ENCODE measurements at regions not wholly inside any gene's neighbourhood (a gene's known extent, or its start where the extent isn't known, plus 50 kb on each side); places are given as distances from the start of the nearest gene placed in this dataset.

DNA sequence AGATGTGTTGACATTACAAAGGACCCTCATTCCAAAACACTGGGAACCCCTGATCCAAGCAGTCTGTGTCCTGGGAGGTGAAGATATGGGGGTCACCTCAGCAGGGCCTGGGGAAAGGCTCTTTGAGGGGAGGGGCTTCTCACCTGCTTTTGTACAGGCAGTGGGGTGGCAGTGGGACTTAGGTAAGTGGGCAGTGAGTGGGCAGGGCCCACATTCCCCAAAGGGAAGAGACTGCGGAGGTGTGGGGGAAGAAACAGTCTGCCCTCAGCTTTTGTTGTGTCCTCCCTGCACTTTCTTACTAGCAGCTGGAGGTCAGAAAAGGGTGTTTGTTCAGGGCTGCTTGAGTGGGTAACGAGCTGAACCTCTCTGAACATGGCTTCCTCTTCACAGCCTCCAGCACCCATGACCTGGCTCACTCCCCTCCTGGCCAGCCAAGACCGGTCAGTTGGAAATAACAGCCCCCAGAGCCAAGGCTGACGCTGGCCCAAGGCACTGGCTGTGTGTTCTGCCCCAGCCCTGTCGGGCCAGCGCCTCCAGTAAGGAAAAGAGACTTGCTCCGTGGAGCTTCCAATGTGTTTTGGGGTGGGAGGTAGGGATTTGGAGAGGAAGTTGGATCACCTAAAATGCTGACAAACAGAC lies 173.5 kb downstream of the PSMG1 start:
- no peaks in the 10 kb centered on the region for H3K27me3 ChIP-seq (ENCODE audit: control insufficient read depth, low read length)

DNA sequence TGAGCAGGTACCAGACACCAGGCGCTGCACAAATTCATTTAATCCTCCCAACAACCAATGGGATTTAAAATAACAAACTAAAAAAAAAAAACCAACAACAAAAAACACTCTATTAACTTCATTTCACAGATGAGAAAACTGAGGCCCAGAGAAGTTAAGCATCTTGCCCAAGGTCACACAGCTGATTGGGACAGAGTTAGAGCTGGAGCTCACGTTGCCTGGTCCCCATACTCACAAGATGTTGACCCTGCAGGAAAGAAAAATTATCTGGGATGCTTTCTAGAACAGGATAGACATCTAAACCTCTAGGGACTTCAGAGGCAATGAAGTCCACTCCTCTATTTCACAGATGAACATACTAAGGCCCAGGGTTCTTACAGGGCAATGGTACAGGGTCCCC lies 175.3 kb downstream of the PSMG1 start:
- Histone ChIP-seq H4K20me1 (ENCODE audit: control insufficient read depth, insufficient read depth, low read depth, low read length) (no peaks in the 10 kb centered on the region), H3K9me2 (replicated peaks; ENCODE audit: control insufficient read depth, low read length) (no peaks in the 10 kb centered on the region), H3K27ac (ENCODE audit: low read depth, low read length) (no peak overlapping the region), H3K4me3 (ENCODE audit: low read length) (no peak overlapping the region), H3F3A (ENCODE audit: control insufficient read depth, insufficient read depth) (0 out of 2 replicates have a peak, but pooled peaks cover 3% of the 10 kb centered on the region), H3K9me3 (ENCODE audit: control insufficient read depth, insufficient read depth, low read length) (no peaks in the 10 kb centered on the region), H3K27me3 (ENCODE audit: control insufficient read depth, low read length) (no peaks in the 10 kb centered on the region), H3K4me1 (ENCODE audit: control insufficient read depth, low read length) (peaks cover 43% of the 10 kb centered on the region), H3K4me2 (ENCODE audit: low read length) (no peak overlapping the region), H3K36me3 (ENCODE audit: control insufficient read depth, low read length) (no peaks in the 10 kb centered on the region), H3K79me2 (ENCODE audit: control insufficient read depth, low read length) (no peaks in the 10 kb centered on the region)
- TF ChIP-seq, protein P1, sequence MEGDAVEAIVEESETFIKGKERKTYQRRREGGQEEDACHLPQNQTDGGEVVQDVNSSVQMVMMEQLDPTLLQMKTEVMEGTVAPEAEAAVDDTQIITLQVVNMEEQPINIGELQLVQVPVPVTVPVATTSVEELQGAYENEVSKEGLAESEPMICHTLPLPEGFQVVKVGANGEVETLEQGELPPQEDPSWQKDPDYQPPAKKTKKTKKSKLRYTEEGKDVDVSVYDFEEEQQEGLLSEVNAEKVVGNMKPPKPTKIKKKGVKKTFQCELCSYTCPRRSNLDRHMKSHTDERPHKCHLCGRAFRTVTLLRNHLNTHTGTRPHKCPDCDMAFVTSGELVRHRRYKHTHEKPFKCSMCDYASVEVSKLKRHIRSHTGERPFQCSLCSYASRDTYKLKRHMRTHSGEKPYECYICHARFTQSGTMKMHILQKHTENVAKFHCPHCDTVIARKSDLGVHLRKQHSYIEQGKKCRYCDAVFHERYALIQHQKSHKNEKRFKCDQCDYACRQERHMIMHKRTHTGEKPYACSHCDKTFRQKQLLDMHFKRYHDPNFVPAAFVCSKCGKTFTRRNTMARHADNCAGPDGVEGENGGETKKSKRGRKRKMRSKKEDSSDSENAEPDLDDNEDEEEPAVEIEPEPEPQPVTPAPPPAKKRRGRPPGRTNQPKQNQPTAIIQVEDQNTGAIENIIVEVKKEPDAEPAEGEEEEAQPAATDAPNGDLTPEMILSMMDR (IDR thresholded peaks at IDR 0.05; ENCODE audit: low read depth, low read length, poor library complexity, severe bottlenecking) = no peak
- no peak for TF ChIP-seq EZH2phosphoT487 (IDR thresholded peaks at IDR 0.05; ENCODE audit: borderline replicate concordance, low read length)

More for the DNA sequence above, 173.5 kb downstream of the PSMG1 start:
- Histone ChIP-seq H3F3A (ENCODE audit: control insufficient read depth, insufficient read depth) (0 out of 2 replicates have a peak, but pooled peaks cover 3% of the 10 kb centered on the region), H3K4me3 (ENCODE audit: low read length) (no peak overlapping the region), H3K9me2 (replicated peaks; ENCODE audit: control insufficient read depth, low read length) (no peaks in the 10 kb centered on the region), H3K4me1 (ENCODE audit: control insufficient read depth, low read length) (peaks cover 26% of the 10 kb centered on the region), H3K79me2 (ENCODE audit: control insufficient read depth, low read length) (no peaks in the 10 kb centered on the region), H3K27ac (ENCODE audit: low read depth, low read length) (no peak overlapping the region), H3K9me3 (ENCODE audit: control insufficient read depth, insufficient read depth, low read length) (no peaks in the 10 kb centered on the region), H4K20me1 (ENCODE audit: control insufficient read depth, insufficient read depth, low read depth, low read length) (no peaks in the 10 kb centered on the region), H3K36me3 (ENCODE audit: control insufficient read depth, low read length) (no peaks in the 10 kb centered on the region), H3K4me2 (ENCODE audit: low read length) (no peak overlapping the region)
- TF ChIP-seq, protein P1 (IDR thresholded peaks at IDR 0.05; ENCODE audit: low read depth, low read length, poor library complexity, severe bottlenecking) = no peak
- no peak for TF ChIP-seq EZH2phosphoT487 (IDR thresholded peaks at IDR 0.05; ENCODE audit: borderline replicate concordance, low read length)

DNA sequence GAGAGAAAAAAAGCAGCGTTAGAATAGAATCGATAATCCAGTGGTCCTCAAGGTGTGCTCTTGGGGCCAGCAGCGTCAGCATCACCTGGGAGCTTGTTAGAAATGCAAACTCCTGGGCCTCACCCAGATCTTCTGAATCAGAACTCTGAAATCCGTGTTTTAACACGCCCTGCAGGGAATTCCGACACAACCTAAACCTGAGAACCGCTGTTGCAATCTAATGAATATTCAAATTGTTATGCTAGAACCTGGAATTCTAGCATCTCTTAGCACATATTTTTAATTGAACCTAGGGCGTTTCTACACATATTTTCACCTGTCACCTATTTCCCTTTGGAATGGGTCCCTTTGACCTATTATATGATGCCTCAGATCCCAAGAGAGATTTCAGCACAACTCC lies 175.7 kb downstream of the PSMG1 start:
- Histone ChIP-seq H3K4me1 (ENCODE audit: control insufficient read depth, low read length) (peaks cover 43% of the 10 kb centered on the region), H3K9me2 (replicated peaks; ENCODE audit: control insufficient read depth, low read length) (no peaks in the 10 kb centered on the region), H3K4me3 (ENCODE audit: low read length) (no peak overlapping the region), H3K27me3 (ENCODE audit: control insufficient read depth, low read length) (no peaks in the 10 kb centered on the region), H4K20me1 (ENCODE audit: control insufficient read depth, insufficient read depth, low read depth, low read length) (no peaks in the 10 kb centered on the region), H3K4me2 (ENCODE audit: low read length) (no peak overlapping the region), H3F3A (ENCODE audit: control insufficient read depth, insufficient read depth) (0 out of 2 replicates have a peak, but pooled peaks cover 3% of the 10 kb centered on the region), H3K79me2 (ENCODE audit: control insufficient read depth, low read length) (no peaks in the 10 kb centered on the region), H3K9me3 (ENCODE audit: control insufficient read depth, insufficient read depth, low read length) (no peaks in the 10 kb centered on the region), H3K36me3 (ENCODE audit: control insufficient read depth, low read length) (no peaks in the 10 kb centered on the region), H3K27ac (ENCODE audit: low read depth, low read length) (no peak overlapping the region)
- TF ChIP-seq EZH2phosphoT487 (IDR thresholded peaks at IDR 0.05; ENCODE audit: borderline replicate concordance, low read length) = no peak
- TF ChIP-seq, protein P1 (IDR thresholded peaks at IDR 0.05; ENCODE audit: low read depth, low read length, poor library complexity, severe bottlenecking) = no peak
